ENCODE measurements at regions not wholly inside any gene's neighbourhood (a gene's known extent, or its start where the extent isn't known, plus 50 kb on each side); places are given as distances from the start of the nearest gene placed in this dataset.

DNA sequence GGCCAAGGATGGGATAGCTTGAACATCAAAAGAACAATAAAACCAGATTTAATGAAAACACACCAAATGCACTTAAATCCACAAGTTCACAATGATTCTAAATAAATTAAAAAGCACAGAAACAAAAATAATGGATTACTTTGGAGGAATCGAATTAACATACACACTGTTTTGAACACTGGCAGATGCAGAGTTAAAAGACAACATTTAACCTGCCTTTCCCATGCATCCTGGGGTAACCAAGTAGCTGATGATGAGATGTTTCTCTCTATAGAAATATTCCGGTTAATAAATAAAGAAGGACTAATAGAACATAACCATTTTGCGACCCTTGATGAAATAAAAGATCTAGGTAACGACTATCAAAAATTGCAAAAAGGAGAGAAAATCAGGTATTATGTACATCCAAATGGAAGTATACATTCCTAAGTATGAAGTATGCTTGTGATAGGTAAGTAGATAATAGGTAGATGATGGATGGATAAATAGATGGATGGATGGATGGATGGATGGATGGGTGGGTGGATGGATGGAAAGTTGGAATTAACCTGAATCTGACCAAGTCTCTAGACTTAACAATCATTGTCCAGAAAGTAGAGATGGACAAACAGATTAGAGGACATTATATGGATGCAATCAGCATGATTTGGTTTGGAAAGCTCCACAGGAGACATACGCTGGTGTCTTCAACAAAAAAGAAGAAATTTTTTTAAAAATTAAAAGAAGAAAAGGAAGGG lies 57.4 kb upstream of the MYCN start:
- no peak for DNase-seq (ENCODE audit: low read depth in 2 of 2)

- DNase-seq (ENCODE audit: low read depth in 2 of 2): no peak
These were observed 56.7 kb upstream of the MYCN start for GRCh38 chr2:15883684-15884083.

DNA sequence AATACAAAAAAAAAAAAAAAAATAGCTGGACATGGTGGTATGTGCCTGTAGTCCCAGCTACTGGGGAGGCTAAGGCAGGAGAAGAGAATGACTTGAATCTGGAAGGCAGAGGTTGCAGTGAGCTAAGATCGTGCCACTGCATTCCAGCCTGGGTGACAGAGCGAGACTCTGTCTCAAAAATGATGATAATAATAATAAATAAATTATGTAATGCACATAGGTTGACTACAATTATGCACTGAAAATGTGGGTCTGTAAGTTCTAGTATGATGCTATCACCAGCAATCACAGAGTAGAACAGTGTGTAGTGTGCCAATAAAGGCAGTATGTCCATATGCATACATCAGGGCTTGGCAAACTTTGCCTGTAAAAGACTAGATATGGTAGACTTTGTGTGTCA lies 55.6 kb upstream of the MYCN start:
- no peak for DNase-seq (ENCODE audit: low read depth in 2 of 2)

DNA sequence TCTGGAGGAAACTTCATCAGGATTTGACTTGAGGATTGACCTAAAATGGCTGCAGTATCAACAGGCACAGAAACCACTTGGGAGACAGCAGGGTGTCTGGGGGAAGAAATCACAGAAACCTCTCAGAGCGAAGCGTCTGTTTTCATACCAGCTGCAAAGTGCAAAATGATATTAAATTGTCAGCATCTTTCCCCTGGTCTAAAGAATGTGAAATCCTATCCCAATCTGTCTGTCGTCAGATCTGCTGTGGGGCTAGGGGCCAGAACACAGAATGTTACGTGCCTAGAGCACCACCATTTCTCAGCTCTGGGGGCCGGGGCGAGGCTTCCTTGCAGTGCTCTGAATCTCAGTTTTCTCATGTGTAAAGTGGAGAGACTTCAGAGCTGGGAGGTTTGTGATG lies 54.1 kb upstream of the MYCN start:
- no peak for DNase-seq (ENCODE audit: low read depth in 2 of 2)

DNA sequence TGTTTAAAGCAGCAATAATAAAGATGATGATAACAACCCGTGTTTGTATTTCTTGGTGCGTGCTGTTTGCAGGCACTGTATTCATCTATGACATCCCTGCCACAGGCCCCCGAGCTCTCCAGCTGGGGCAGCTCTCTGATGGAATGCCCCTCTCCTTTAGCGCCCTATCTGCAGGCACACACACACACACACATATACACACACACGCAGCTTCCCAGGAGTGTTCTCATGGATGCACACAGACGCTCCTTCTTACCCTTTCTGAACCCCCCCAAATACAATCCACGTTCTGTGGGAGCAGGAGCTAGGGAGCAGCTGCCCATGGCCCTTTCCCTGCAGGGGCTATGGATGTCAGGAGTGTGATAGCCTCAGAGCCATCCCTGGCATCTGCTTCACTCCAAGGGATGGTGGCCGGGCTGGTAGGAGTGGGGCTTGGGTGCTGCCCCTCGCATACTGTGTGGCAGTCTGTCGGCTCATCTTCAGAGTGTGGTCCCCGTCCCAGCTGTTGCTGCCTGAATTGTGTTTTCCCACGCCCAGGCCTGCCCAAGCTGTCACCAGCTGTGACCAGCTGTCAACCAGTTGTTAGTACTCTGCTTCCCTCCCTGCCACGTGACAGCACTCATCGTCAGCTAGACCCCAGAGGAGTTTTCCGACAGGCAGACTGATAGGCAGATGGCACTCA lies 50.8 kb upstream of the MYCN start:
- DNase-seq (ENCODE audit: low read depth in 2 of 2): no peak

- no peak for DNase-seq (ENCODE audit: low read depth in 2 of 2)
These were observed 50.1 kb upstream of the MYCN start for GRCh38 chr2:15890124-15890754.

Measured in dermis microvascular lymphatic vessel endothelial cell (primary cell).